ENCODE measurements at regions not wholly inside any gene's neighbourhood (a gene's known extent, or its start where the extent isn't known, plus 50 kb on each side); places are given as distances from the start of the nearest gene placed in this dataset.
"Not testable (repeated sequence)": the region's sequence is repeated elsewhere in the genome, so short reads cannot be mapped to it uniquely, and the experiment has no call there.

GRCh38 chr13:31598990-31599389 is 140.3 kb upstream of the RXFP2 start:
- Histone ChIP-seq H3K4me3 (no peak overlapping the region), H3K27me3 (no peaks in the 10 kb centered on the region), H3K27ac (no peak overlapping the region), H3K9me3 (no peaks in the 10 kb centered on the region), H3K4me1 (no peaks in the 10 kb centered on the region), H3K36me3 (no peaks in the 10 kb centered on the region)
- TF ChIP-seq CTCF (IDR thresholded peaks at IDR 0.05): no peak
- 79 to 89% methylated on average over 3 of the region's 3 CpGs for WGBS, 2 donors
- DNase-seq (no peak), ATAC-seq (no peak), FAIRE-seq (no peak)
- intact Hi-C loops (cut with DNase I): no loop called here

- H3K4me3 ChIP-seq: no peak overlapping the region
- ATAC-seq (no peak), FAIRE-seq (no peak), DNase-seq (no peak)
- intact Hi-C loops (cut with DNase I): no loop called here
- H3K27ac ChIP-seq: no peak overlapping the region
- H3K9me3 ChIP-seq: no peaks in the 10 kb centered on the region
- 50 to 56% methylated on average over 5 of the region's 5 CpGs for WGBS, 2 donors
- H3K4me1 ChIP-seq: no peaks in the 10 kb centered on the region
- H3K36me3 ChIP-seq: no peaks in the 10 kb centered on the region
- H3K27me3 ChIP-seq: no peaks in the 10 kb centered on the region
- TF ChIP-seq CTCF (IDR thresholded peaks at IDR 0.05): no peak
Observed at GRCh38 chr13:31605076-31605860, 134.1 kb upstream of the RXFP2 start.

GRCh38 chr13:31607531-31607930 is 131.8 kb upstream of the RXFP2 start:
- ATAC-seq; H3K36me3 ChIP-seq; H3K4me3 ChIP-seq; H3K9me3 ChIP-seq; H3K4me1 ChIP-seq; intact Hi-C loops (cut with DNase I); DNase-seq; H3K27me3 ChIP-seq; FAIRE-seq; H3K27ac ChIP-seq: not testable (repeated sequence)
- WGBS, 2 donors: 78 to 79% methylated on average over 7 of the region's 7 CpGs

GRCh38 chr13:31608780-31609179 is 130.5 kb upstream of the RXFP2 start:
- H3K27ac ChIP-seq; H3K4me1 ChIP-seq; H3K4me3 ChIP-seq; FAIRE-seq; ATAC-seq; H3K27me3 ChIP-seq; intact Hi-C loops (cut with DNase I); DNase-seq; H3K36me3 ChIP-seq; H3K9me3 ChIP-seq: not testable (repeated sequence)
- 84 to 94% methylated on average over 14 to 23 of the region's 23 CpGs for WGBS, 2 donors

- no peaks in the 10 kb centered on the region for H3K4me1 ChIP-seq
- no peaks in the 10 kb centered on the region for H3K27me3 ChIP-seq
- intact Hi-C loops (cut with DNase I): no loop called here
- 84 to 86% methylated on average over 7 of the region's 7 CpGs for WGBS, 2 donors
- no peak for ATAC-seq
- FAIRE-seq: no peak
- H3K27ac ChIP-seq: no peak overlapping the region
- no peak overlapping the region for H3K4me3 ChIP-seq
- no peaks in the 10 kb centered on the region for H3K36me3 ChIP-seq
- DNase-seq: no peak
- no peak for TF ChIP-seq CTCF (IDR thresholded peaks at IDR 0.05)
- H3K9me3 ChIP-seq: no peaks in the 10 kb centered on the region
Observed at GRCh38 chr13:31610270-31610998, 128.9 kb upstream of the RXFP2 start.

GRCh38 chr13:31611214-31611613 is 128.1 kb upstream of the RXFP2 start:
- H3K9me3 ChIP-seq: no peaks in the 10 kb centered on the region
- 78 to 81% methylated on average over 3 of the region's 3 CpGs for WGBS, 2 donors

More at GRCh38 chr13:31611214-31611613, 128.1 kb upstream of the RXFP2 start:
- no peak overlapping the region for H3K27ac ChIP-seq
- intact Hi-C loops (cut with DNase I): no loop called here
- H3K36me3 ChIP-seq: no peaks in the 10 kb centered on the region
- ATAC-seq (no peak), DNase-seq (no peak), FAIRE-seq (no peak)
- H3K4me1 ChIP-seq: no peaks in the 10 kb centered on the region
- no peaks in the 10 kb centered on the region for H3K27me3 ChIP-seq
- no peak overlapping the region for H3K4me3 ChIP-seq
- TF ChIP-seq CTCF (IDR thresholded peaks at IDR 0.05): no peak

Measured in pancreas (tissue), 10 donors.